Endothelial cell of umbilical vein (primary cell): ENCODE measurements at regions not wholly inside any gene's neighbourhood (a gene's known extent, or its start where the extent isn't known, plus 50 kb on each side); places are given as distances from the start of the nearest gene placed in this dataset.

Experiments
- BruUV-seq: library from RNA; stranded (reverse); fragments of 400-500 nt; replicated peaks from 2 replicates; lab custom pipeline; 2021; lab: Mats Ljungman, UMichigan
- CTCF ChIA-PET: fragments of 300-600, 350-600 bp; sonication (Branson Sonifier 250); formaldehyde crosslinking; loops from one replicate; lab custom pipeline; 2021; ENCODE audit warnings: antibody characterized with exemption, inconsistent platforms; lab: Charles Lee
- POLR2A ChIA-PET: fragments of 300-600, 350-600 bp; sonication (Branson Sonifier 250); formaldehyde crosslinking; loops from one replicate; lab custom pipeline; 2021; ENCODE audit warnings: antibody characterized with exemption, inconsistent platforms; lab: Charles Lee
- DNase-seq: peaks from one replicate; pipeline ENCODE4 v3.0.0-alpha.2; 2011; ENCODE audit warnings: low read depth, low spot score
- FAIRE-seq: peaks from 2 replicates; lab custom pipeline; 2011; peaks lifted over from hg19 to GRCh38; lab: Jason Lieb, UNC
- H2AFZ ChIP-seq: 2 replicates; pipeline ENCODE4 v1.6.0; 2012; ENCODE audit warnings: low read depth, low read length, control low read depth, inconsistent platforms
- H3K27ac ChIP-seq: 2 replicates; pipeline ENCODE4 v1.5.1; 2011; ENCODE audit warnings: low read depth, mild to moderate bottlenecking, control low read depth, low read length, moderate library complexity; ENCODE audit not compliant: insufficient read depth
- H3K27me3 ChIP-seq, 2 experiments: 2 replicates each; pipeline versions ENCODE4 v1.6.0 to v1.6.1; 2011; ENCODE audit warnings: low read length in 2 of 2, mixed read lengths in 1 of 2; ENCODE audit not compliant: control insufficient read depth in 2 of 2, insufficient read depth in 2 of 2
- H3K36me3 ChIP-seq, 2 experiments: 2 replicates in 1 of 2; 3 replicates in 1 of 2; pipeline ENCODE4 v1.5.1; 2011; ENCODE audit warnings: low read length in 2 of 2, mild to moderate bottlenecking in 1 of 2, moderate library complexity in 1 of 2; ENCODE audit not compliant: control insufficient read depth in 2 of 2, insufficient read depth in 2 of 2; ENCODE audit errors: extremely low read depth in 1 of 2
- H3K4me1 ChIP-seq: 3 replicates; pipeline ENCODE4 v1.5.1; 2011; ENCODE audit warnings: mild to moderate bottlenecking, low read length; ENCODE audit not compliant: control insufficient read depth, insufficient read depth; ENCODE audit errors: extremely low read depth
- H3K4me2 ChIP-seq: 2 replicates; pipeline ENCODE4 v1.6.1; 2011; ENCODE audit warnings: low read length, control low read depth, mixed read lengths; ENCODE audit not compliant: insufficient read depth
- H3K4me3 ChIP-seq, 3 experiments: fragments of 200-600 bp in 1 of 3; sonication (generic), shearing (Covaris generic) in 1 of 3; replicated peaks in 1 of 3; 2 replicates each; pipeline ENCODE4 v1.5.1; 2011 to 2016; ENCODE audit warnings: control low read depth in 3 of 3, low read length in 3 of 3, mild to moderate bottlenecking in 2 of 3, inconsistent platforms in 1 of 3, low read depth in 1 of 3, moderate library complexity in 1 of 3; ENCODE audit not compliant: insufficient read depth in 1 of 3
- H3K79me2 ChIP-seq: 2 replicates; pipeline ENCODE4 v1.6.0; 2012; ENCODE audit warnings: low read length, inconsistent platforms; ENCODE audit not compliant: control insufficient read depth, insufficient read depth
- H3K9ac ChIP-seq: replicated peaks from 2 replicates; pipeline ENCODE3; 2011; ENCODE audit warnings: low read length, control low read depth; ENCODE audit not compliant: insufficient read depth; ENCODE audit errors: extremely low read depth
- H3K9me1 ChIP-seq: replicated peaks from 3 replicates; pipeline ENCODE4 v1.6.0; 2011; ENCODE audit warnings: mild to moderate bottlenecking, low read length; ENCODE audit not compliant: control insufficient read depth, insufficient read depth; ENCODE audit errors: extremely low read depth
- H3K9me3 ChIP-seq: replicated peaks from 2 replicates; pipeline ENCODE4 v1.5.1; 2012; ENCODE audit warnings: low read length, inconsistent platforms; ENCODE audit not compliant: control insufficient read depth, insufficient read depth
- H4K20me1 ChIP-seq: replicated peaks from 2 replicates; pipeline ENCODE3; 2011; ENCODE audit warnings: mild to moderate bottlenecking, low read length; ENCODE audit not compliant: control insufficient read depth, insufficient read depth; ENCODE audit errors: extremely low read depth
- FOS ChIP-seq: IDR thresholded peaks from 2 replicates; pipeline ENCODE4 v1.6.1; 2011; ENCODE audit warnings: mild to moderate bottlenecking, low read length, moderate library complexity, borderline replicate concordance; ENCODE audit not compliant: insufficient read depth
- GATA2 ChIP-seq: IDR thresholded peaks from 2 replicates; pipeline ENCODE4 v1.7.0; 2011; ENCODE audit warnings: low read depth, mild to moderate bottlenecking, moderate library complexity, mixed read lengths, low read length; ENCODE audit not compliant: insufficient read length, insufficient read depth
- POLR2A ChIP-seq: IDR thresholded peaks from 2 replicates; pipeline ENCODE4 v1.6.1; 2012; ENCODE audit warnings: low read depth, mild to moderate bottlenecking, control low read depth, low read length
- POLR2AphosphoS5 ChIP-seq: IDR thresholded peaks from 2 replicates; pipeline ENCODE4 v1.6.1; 2012; ENCODE audit warnings: low read depth, mild to moderate bottlenecking, control low read depth, low read length, moderate library complexity; ENCODE audit not compliant: insufficient read depth
- dilution Hi-C: fragments of 300-500 bp; cut with MboI; formaldehyde crosslinking; loops from one replicate; pipeline ENCODE4 v1.15.0; 2019; ENCODE audit warnings: low sequenced_read_pairs; ENCODE audit not compliant: extremely low pct_ligation_motif_present
- intact Hi-C: fragments of 100-400 bp; cut with micrococcal nuclease; formaldehyde crosslinking; loops from one replicate; pipeline ENCODE4 v1.10.0; 2022
- TF ChIP-seq, protein P1 (sequence below): IDR thresholded peaks from 2 replicates; pipeline ENCODE4 v1.6.1; 2011; ENCODE audit not compliant: insufficient read depth, insufficient read length

GRCh38 chr2:126507425-126507911 is 148.5 kb upstream of the GYPC start:
- dilution Hi-C loops = no loop called here
- DNase-seq = no peak
- no peak overlapping the region for H3K9ac ChIP-seq
- TF ChIP-seq, protein P1, sequence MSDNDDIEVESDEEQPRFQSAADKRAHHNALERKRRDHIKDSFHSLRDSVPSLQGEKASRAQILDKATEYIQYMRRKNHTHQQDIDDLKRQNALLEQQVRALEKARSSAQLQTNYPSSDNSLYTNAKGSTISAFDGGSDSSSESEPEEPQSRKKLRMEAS = no peak
- TF ChIP-seq FOS (no peak), POLR2A (no peak), GATA2 (no peak)
- H3K9me1 ChIP-seq = no peaks in the 10 kb centered on the region
- H3K79me2 ChIP-seq = no peaks in the 10 kb centered on the region
- H2AFZ ChIP-seq = no peak overlapping the region
- H3K4me1 ChIP-seq = no peaks in the 10 kb centered on the region
- ChIA-PET POLR2A (no interaction called here), CTCF (no interaction called here)
- H3K27me3 ChIP-seq = no peaks in the 10 kb centered on the region
- H3K36me3 ChIP-seq = no peaks in the 10 kb centered on the region
- H3K9me3 ChIP-seq = no peaks in the 10 kb centered on the region
- H3K27ac ChIP-seq = no peak overlapping the region
- H3K4me2 ChIP-seq = no peak overlapping the region
- no peak overlapping the region for H3K4me3 ChIP-seq
- intact Hi-C loops = no loop called here
- no peak for FAIRE-seq
- no peaks in the 10 kb centered on the region for H4K20me1 ChIP-seq
- no TSS peak for BruUV-seq

GRCh38 chr2:126510356-126510755 is 145.6 kb upstream of the GYPC start:
- ChIA-PET POLR2A (no interaction called here), CTCF (no interaction called here)
- Histone ChIP-seq H3K36me3 (no peaks in the 10 kb centered on the region), H3K9ac (no peak overlapping the region), H3K27ac (no peak overlapping the region), H3K27me3 (no peaks in the 10 kb centered on the region), H4K20me1 (no peaks in the 10 kb centered on the region), H3K4me3 (no peak overlapping the region), H3K9me1 (no peaks in the 10 kb centered on the region), H3K4me1 (no peaks in the 10 kb centered on the region), H2AFZ (no peak overlapping the region), H3K4me2 (no peak overlapping the region), H3K9me3 (no peaks in the 10 kb centered on the region), H3K79me2 (no peaks in the 10 kb centered on the region)
- no peak for TF ChIP-seq GATA2
- no peak for TF ChIP-seq POLR2AphosphoS5
- no peak for TF ChIP-seq POLR2A
- intact Hi-C loops = no loop called here
- FAIRE-seq = no peak
- no peak for DNase-seq
- no TSS peak for BruUV-seq
- dilution Hi-C loops = no loop called here
